Common myeloid progenitor, CD34-positive (primary cell): ENCODE measurements at regions not wholly inside any gene's neighbourhood (a gene's known extent, or its start where the extent isn't known, plus 50 kb on each side); places are given as distances from the start of the nearest gene placed in this dataset.
"Not testable (repeated sequence)": the region's sequence is repeated elsewhere in the genome, so short reads cannot be mapped to it uniquely, and the experiment has no call there.

Source experiments
- CTCF ChIA-PET: fragments of 350-600 bp; sonication (Branson Sonifier 250); formaldehyde crosslinking; loops from one replicate; lab custom pipeline; 2021; ENCODE audit warnings: antibody characterized with exemption; lab: Charles Lee
- POLR2A ChIA-PET: fragments of 350-600 bp; sonication (Branson Sonifier 250); formaldehyde crosslinking; loops from one replicate; lab custom pipeline; 2021; ENCODE audit warnings: antibody characterized with exemption; lab: Charles Lee
- DNase-seq, 3 donors: peaks; one replicate each; pipeline versions ENCODE4 v3.0.0 to v3.0.0-alpha.2; 2013
- H3K27ac ChIP-seq, 2 experiments: 1 replicate in 1 of 2; 2 replicates in 1 of 2; pipeline ENCODE4 v1.7.0; 2013; ENCODE audit warnings: inconsistent platforms in 2 of 2, low read length in 2 of 2, mild to moderate bottlenecking in 2 of 2, low read depth in 1 of 2, moderate library complexity in 1 of 2; ENCODE audit not compliant: severe bottlenecking in 2 of 2, insufficient read depth in 1 of 2, poor library complexity in 1 of 2
- H3K27me3 ChIP-seq, 5 experiments: replicated peaks in 2 of 5; 1 replicate in 3 of 5; 2 replicates in 2 of 5; pipeline versions ENCODE4 v1.6.1 to v1.7.0; 2013; ENCODE audit warnings: low read length in 4 of 5, mild to moderate bottlenecking in 2 of 5, moderate library complexity in 2 of 5, inconsistent platforms in 1 of 5; ENCODE audit not compliant: insufficient read depth in 5 of 5, control insufficient read depth in 4 of 5
- H3K36me3 ChIP-seq, 4 experiments: 1 replicate in 2 of 4; 2 replicates in 2 of 4; pipeline versions ENCODE4 v1.6.1 to v1.7.0; 2013; ENCODE audit warnings: low read length in 3 of 4, control low read depth in 1 of 4, mild to moderate bottlenecking in 1 of 4; ENCODE audit not compliant: control insufficient read depth in 4 of 4, insufficient read depth in 4 of 4
- H3K4me1 ChIP-seq, 4 experiments: 1 replicate in 3 of 4; 2 replicates in 1 of 4; pipeline versions ENCODE4 v1.6.1 to v1.7.1; 2013; ENCODE audit warnings: low read length in 3 of 4, mild to moderate bottlenecking in 3 of 4, control low read depth in 1 of 4, inconsistent platforms in 1 of 4, moderate library complexity in 1 of 4; ENCODE audit not compliant: control insufficient read depth in 4 of 4, insufficient read depth in 4 of 4; ENCODE audit errors: control extremely low read depth in 1 of 4
- H3K4me3 ChIP-seq, 7 experiments: 1 replicate in 4 of 7; 2 replicates in 3 of 7; pipeline versions ENCODE4 v1.5.1 to v1.7.0; 2013; ENCODE audit warnings: mild to moderate bottlenecking in 7 of 7, low read length in 6 of 7, moderate library complexity in 6 of 7, inconsistent platforms in 2 of 7, low read depth in 2 of 7, control low read depth in 1 of 7; ENCODE audit not compliant: insufficient read depth in 4 of 7, control insufficient read depth in 1 of 7; ENCODE audit errors: extremely low read depth in 1 of 7
- H3K9me3 ChIP-seq, 5 experiments: 1 replicate in 4 of 5; 2 replicates in 1 of 5; pipeline versions ENCODE4 v1.6.1 to v1.7.1; 2013; ENCODE audit warnings: low read length in 4 of 5, mild to moderate bottlenecking in 2 of 5, inconsistent platforms in 1 of 5, low read depth in 1 of 5, moderate library complexity in 1 of 5; ENCODE audit not compliant: control insufficient read depth in 4 of 5, insufficient read depth in 2 of 5; ENCODE audit errors: control extremely low read depth in 1 of 5
- WGBS: methylation state at CpG from one replicate; pipeline ENCODE4 v1.1.5; 2013; ENCODE audit not compliant: insufficient coverage; 5-methylcytosine and 5-hydroxymethylcytosine counted together

DNA sequence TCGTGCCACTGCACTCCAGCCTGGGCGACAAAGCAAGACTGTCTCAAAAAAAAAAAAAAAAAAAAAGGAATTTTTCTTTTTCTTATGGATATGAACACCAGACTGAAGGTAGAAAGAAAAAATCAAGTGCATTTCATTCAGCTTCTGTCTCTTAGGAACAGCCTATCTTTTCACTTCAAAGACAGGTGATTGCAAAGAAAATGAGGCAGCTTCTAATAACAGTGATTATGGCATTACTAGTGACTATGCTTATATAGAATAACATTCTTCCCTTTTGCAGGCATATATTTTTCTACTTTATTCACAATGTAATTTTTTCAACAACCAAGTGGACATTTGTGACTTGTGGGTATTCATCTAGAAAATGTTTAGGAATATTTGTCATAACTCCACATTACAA lies 295.5 kb upstream of the ATXN7L3B start:
- no peak for DNase-seq
- Histone ChIP-seq H3K4me1 (no peaks in the 10 kb centered on the region), H3K27ac (no peak overlapping the region), H3K9me3 (peaks cover 0 to 2% (median 0%) of the 10 kb centered on the region in 5 experiments), H3K27me3 (no peaks in the 10 kb centered on the region), H3K4me3 (no peak overlapping the region), H3K36me3 (no peaks in the 10 kb centered on the region)
- CTCF ChIA-PET: no interaction called here
- POLR2A ChIA-PET: interaction anchor here (0.7 kb wide), 1 partner anchor 1896 kb away, joined by 5 read pairs; no protein-coding TSS in a partner anchor
- WGBS: no CpG with 5 or more reads among the region's 2 CpGs

- POLR2A ChIA-PET: no interaction called here
- no peak overlapping the region for H3K4me3 ChIP-seq
- no peaks in the 10 kb centered on the region for H3K4me1 ChIP-seq
- H3K9me3 ChIP-seq: no peaks in the 10 kb centered on the region
- H3K36me3 ChIP-seq: no peaks in the 10 kb centered on the region
- no peaks in the 10 kb centered on the region for H3K27me3 ChIP-seq
- 100% methylated on average over 1 of the region's 1 CpG for WGBS
- CTCF ChIA-PET: no interaction called here
- DNase-seq: no peak
- H3K27ac ChIP-seq: no peak overlapping the region
Measured at GRCh38 chr12:74245458-74245857, 292.2 kb upstream of the ATXN7L3B start.

DNA sequence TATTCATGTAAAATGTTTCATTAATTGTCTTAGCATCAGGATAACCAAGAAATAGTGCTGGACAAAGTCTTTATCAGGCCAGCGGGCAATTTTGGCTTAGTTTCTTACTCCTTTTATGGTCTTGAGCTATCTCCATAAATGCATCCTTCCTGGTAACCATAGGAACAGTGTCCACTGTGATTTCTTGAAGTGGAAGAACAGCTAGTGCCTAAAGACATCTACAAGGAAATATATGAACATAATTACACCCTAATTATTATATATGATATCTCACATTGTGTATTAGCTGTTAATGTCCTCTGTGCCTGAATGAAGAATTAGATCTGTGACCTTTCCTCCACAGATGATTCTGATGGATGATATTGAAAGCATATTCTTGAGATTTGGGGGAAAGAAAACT lies 286.7 kb upstream of the ATXN7L3B start:
- H3K9me3 ChIP-seq: no peaks in the 10 kb centered on the region
- no peaks in the 10 kb centered on the region for H3K36me3 ChIP-seq
- ChIA-PET POLR2A (no interaction called here), CTCF (interaction anchor here (1.1 kb wide), 1 partner anchor 10 kb away, joined by 3 read pairs; no protein-coding TSS in a partner anchor)
- no peak for DNase-seq
- no peaks in the 10 kb centered on the region for H3K27me3 ChIP-seq
- H3K4me3 ChIP-seq: no peak overlapping the region
- 100% methylated on average over 1 of the region's 1 CpG for WGBS
- H3K4me1 ChIP-seq: no peaks in the 10 kb centered on the region
- H3K27ac ChIP-seq: no peak overlapping the region

GRCh38 chr12:74253826-74254225 lies 283.8 kb upstream of the ATXN7L3B start:
- POLR2A ChIA-PET, H3K9me3 ChIP-seq, H3K27me3 ChIP-seq, H3K36me3 ChIP-seq, H3K4me3 ChIP-seq, CTCF ChIA-PET, H3K4me1 ChIP-seq, DNase-seq, H3K27ac ChIP-seq: not testable (repeated sequence)
- WGBS: 78% methylated on average over 4 of the region's 4 CpGs

- Histone ChIP-seq H3K9me3 (no peaks in the 10 kb centered on the region), H3K36me3 (no peaks in the 10 kb centered on the region), H3K4me3 (no peak overlapping the region), H3K4me1 (no peaks in the 10 kb centered on the region), H3K27ac (no peak overlapping the region), H3K27me3 (no peaks in the 10 kb centered on the region)
- DNase-seq: no peak
- ChIA-PET POLR2A (no interaction called here), CTCF (no interaction called here)
Measured at GRCh38 chr12:74254784-74255183, 282.9 kb upstream of the ATXN7L3B start.

GRCh38 chr12:74259199-74259598 lies 278.4 kb upstream of the ATXN7L3B start:
- DNase-seq: no peak
- POLR2A ChIA-PET: no interaction called here
- Histone ChIP-seq H3K9me3 (no peaks in the 10 kb centered on the region), H3K27ac (no peak overlapping the region), H3K4me1 (no peaks in the 10 kb centered on the region), H3K27me3 (no peaks in the 10 kb centered on the region), H3K36me3 (no peaks in the 10 kb centered on the region), H3K4me3 (no peak overlapping the region)
- no CpG with 5 or more reads among the region's 1 CpG for WGBS
- CTCF ChIA-PET: no interaction called here

DNA sequence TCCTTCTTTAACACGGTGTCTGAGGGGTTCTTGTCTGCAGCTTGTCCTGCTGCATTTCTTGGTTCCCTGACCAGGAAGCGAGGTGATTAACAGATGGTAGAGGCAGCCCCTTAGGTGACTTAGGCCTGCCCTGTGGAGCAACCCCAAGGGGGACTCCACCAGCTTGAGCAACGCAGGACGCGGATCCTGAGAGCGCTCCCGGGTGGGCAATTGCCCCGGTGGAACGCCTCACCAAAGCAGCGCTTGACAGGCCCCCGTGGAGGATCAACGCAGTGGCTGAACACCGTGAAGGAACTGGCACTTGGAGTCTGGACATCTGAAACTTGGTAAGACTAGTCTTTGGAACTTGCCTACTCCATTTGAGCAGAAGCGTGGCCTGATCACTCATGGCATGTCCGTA lies 272.9 kb upstream of the ATXN7L3B start:
- ChIA-PET CTCF (no interaction called here), POLR2A (no interaction called here)
- no peaks in the 10 kb centered on the region for H3K27me3 ChIP-seq
- H3K36me3 ChIP-seq: no peaks in the 10 kb centered on the region
- no peak for DNase-seq
- no peak overlapping the region for H3K27ac ChIP-seq
- 98% methylated on average over 15 of the region's 15 CpGs for WGBS
- no peak overlapping the region for H3K4me3 ChIP-seq
- H3K9me3 ChIP-seq: no peaks in the 10 kb centered on the region
- no peaks in the 10 kb centered on the region for H3K4me1 ChIP-seq
